Uterus (tissue), 3 donors: ENCODE measurements at regions not wholly inside any gene's neighbourhood (a gene's known extent, or its start where the extent isn't known, plus 50 kb on each side); places are given as distances from the start of the nearest gene placed in this dataset.

Experiments
- DNase-seq, 2 donors: peaks; one replicate each; pipeline ENCODE4 v3.0.0-alpha.2; 2019 to 2020
- H3K27ac ChIP-seq, 2 donors: fragments of 200-600 bp; sonication (generic); 1 replicate in 1 of 2; 2 replicates in 1 of 2; pipeline ENCODE4 v1.5.1; 2016 to 2018
- H3K27me3 ChIP-seq, 2 donors: fragments of 200-600 bp; sonication (generic); one replicate each; pipeline ENCODE4 v1.5.1; 2018 to 2019; ENCODE audit warnings: control low read depth in 1 of 2
- H3K36me3 ChIP-seq, 2 donors: fragments of 200-600 bp; sonication (generic); one replicate each; pipeline ENCODE4 v1.5.1; 2019; ENCODE audit warnings: control low read depth in 1 of 2
- H3K4me1 ChIP-seq, 2 donors: fragments of 200-600 bp; sonication (generic); one replicate each; pipeline ENCODE4 v1.5.1; 2018 to 2019; ENCODE audit warnings: control low read depth in 1 of 2
- H3K4me3 ChIP-seq, 2 donors: fragments of 200-600 bp; sonication (generic); 1 replicate in 1 of 2; 2 replicates in 1 of 2; pipeline ENCODE4 v1.5.1; 2018 to 2019; ENCODE audit warnings: mild to moderate bottlenecking in 1 of 2
- H3K9me3 ChIP-seq, 2 donors: fragments of 200-600 bp; sonication (generic); one replicate each; pipeline ENCODE4 v1.5.1; 2019; ENCODE audit warnings: control low read depth in 1 of 2
- POLR2A ChIP-seq, 2 donors: fragments of 450-650 bp; IDR thresholded peaks; one replicate each; pipeline ENCODE4 v1.6.1; 2016; ENCODE audit warnings: antibody characterized with exemption in 2 of 2, mild to moderate bottlenecking in 1 of 2, moderate library complexity in 1 of 2
- intact Hi-C: fragments of 100-400 bp; cut with DNase I; formaldehyde crosslinking; loops from one replicate; pipeline ENCODE4 v1.15.1; 2023; ENCODE audit warnings: low total_unique reads
- TF ChIP-seq, protein P1 (sequence below), 4 experiments: fragments of 200-600 bp in 2 of 4; fragments of 450-650 bp in 2 of 4; sonication (generic) in 2 of 4; IDR thresholded peaks; one replicate each; pipeline ENCODE4 v1.5.1; 2016 to 2019; ENCODE audit warnings: antibody characterized with exemption in 4 of 4, mild to moderate bottlenecking in 2 of 4, moderate library complexity in 1 of 4
- donor health status: DM: yes; HTN: yes; CAD: no.

DNA sequence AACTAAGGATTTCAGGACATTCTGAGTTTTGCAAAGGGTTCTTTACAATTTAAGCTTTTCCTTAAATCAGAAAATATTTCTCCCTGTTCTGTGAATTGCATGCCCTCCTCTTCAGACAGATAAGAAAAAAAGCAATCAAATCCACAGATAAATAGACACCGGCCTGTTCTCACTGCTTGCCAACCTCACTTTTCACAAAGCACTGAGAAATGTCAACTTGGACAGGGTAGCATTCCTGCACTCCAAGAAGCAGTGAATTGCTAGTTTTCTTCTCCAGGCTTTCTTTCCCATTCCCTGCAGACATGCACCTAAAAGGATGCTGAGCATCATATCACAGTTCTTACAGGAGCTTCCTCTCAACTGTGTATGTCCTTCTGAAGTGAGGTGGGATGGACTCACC lies 226.0 kb downstream of the CHRM3 start:
- no peaks in the 10 kb centered on the region for H3K36me3 ChIP-seq
- no peak for TF ChIP-seq POLR2A (IDR thresholded peaks at IDR 0.05)
- TF ChIP-seq, protein P1, sequence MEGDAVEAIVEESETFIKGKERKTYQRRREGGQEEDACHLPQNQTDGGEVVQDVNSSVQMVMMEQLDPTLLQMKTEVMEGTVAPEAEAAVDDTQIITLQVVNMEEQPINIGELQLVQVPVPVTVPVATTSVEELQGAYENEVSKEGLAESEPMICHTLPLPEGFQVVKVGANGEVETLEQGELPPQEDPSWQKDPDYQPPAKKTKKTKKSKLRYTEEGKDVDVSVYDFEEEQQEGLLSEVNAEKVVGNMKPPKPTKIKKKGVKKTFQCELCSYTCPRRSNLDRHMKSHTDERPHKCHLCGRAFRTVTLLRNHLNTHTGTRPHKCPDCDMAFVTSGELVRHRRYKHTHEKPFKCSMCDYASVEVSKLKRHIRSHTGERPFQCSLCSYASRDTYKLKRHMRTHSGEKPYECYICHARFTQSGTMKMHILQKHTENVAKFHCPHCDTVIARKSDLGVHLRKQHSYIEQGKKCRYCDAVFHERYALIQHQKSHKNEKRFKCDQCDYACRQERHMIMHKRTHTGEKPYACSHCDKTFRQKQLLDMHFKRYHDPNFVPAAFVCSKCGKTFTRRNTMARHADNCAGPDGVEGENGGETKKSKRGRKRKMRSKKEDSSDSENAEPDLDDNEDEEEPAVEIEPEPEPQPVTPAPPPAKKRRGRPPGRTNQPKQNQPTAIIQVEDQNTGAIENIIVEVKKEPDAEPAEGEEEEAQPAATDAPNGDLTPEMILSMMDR (IDR thresholded peaks at IDR 0.05) = no peak
- no peak overlapping the region for H3K4me3 ChIP-seq
- intact Hi-C loops = no loop called here
- H3K27ac ChIP-seq = no peak overlapping the region
- H3K27me3 ChIP-seq = no peaks in the 10 kb centered on the region
- no peaks in the 10 kb centered on the region for H3K4me1 ChIP-seq
- DNase-seq = no peak
- no peaks in the 10 kb centered on the region for H3K9me3 ChIP-seq

DNA sequence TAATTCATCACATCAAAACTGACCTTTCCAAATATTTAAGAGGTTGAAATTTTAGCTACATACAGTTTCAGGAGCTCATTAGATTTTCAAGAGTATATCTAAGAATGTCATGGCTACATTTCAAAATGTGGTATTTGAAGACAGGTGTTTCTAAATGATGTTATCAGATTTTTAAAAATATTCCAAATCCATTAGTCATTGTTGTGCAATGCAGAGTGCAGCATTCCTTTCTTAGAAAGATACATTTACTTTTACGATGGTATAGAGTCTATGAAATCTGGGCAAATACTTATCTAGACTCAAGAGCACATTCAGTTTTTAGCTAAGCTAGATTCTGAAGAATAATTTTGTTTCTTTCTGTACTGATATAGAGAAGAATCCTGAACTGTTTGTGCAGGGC lies 230.3 kb downstream of the CHRM3 start:
- no peak overlapping the region for H3K27ac ChIP-seq
- H3K4me3 ChIP-seq = no peak overlapping the region
- no peaks in the 10 kb centered on the region for H3K36me3 ChIP-seq
- DNase-seq = no peak
- TF ChIP-seq, protein P1 (IDR thresholded peaks at IDR 0.05) = no peak
- no peak for TF ChIP-seq POLR2A (IDR thresholded peaks at IDR 0.05)
- intact Hi-C loops = no loop called here
- no peaks in the 10 kb centered on the region for H3K27me3 ChIP-seq
- H3K4me1 ChIP-seq = no peaks in the 10 kb centered on the region
- H3K9me3 ChIP-seq = no peaks in the 10 kb centered on the region

DNA sequence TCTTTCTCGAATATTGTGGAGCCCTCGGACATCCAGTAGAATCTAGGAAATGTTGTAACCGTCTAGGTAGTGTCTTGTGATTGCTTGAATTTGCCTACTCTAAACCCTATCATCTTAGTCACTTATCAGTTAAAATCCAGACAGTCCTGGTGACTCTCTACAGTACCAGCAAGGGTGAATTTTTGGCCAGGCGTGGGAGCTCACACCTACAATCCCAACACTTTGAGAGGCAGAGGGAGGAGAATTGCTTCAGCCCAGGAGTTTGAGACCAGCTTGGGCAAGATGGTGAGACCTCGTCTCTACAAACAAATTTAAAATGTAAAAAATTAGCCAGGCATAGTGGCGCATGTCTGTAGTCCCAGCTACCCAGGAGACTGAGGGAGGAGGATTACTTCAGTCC lies 230.9 kb downstream of the CHRM3 start:
- Histone ChIP-seq H3K9me3 (no peaks in the 10 kb centered on the region), H3K4me3 (no peak overlapping the region), H3K27ac (no peak overlapping the region), H3K36me3 (no peaks in the 10 kb centered on the region), H3K27me3 (no peaks in the 10 kb centered on the region), H3K4me1 (no peaks in the 10 kb centered on the region)
- no peak for DNase-seq
- TF ChIP-seq POLR2A (IDR thresholded peaks at IDR 0.05) = no peak
- TF ChIP-seq, protein P1 (IDR thresholded peaks at IDR 0.05) = no peak
- intact Hi-C loops = no loop called here

DNA sequence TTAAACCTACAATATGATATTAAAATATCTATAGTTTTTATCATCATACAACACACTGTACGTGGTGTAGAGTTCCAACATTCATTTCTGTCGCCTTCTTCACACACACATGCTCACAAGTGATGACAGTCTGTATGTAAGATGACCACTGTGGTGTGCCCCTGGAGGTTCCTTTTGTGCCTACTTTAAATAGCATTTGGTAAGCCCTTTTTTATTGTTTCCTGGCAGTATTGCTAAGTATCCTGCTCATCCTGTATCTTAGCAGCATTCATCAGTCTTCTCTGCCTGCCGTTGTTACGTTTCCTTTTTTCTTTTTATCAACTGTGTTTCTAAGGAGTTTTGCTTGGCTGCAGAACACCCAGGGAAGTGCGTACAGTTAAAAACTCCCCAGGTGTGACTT lies 231.4 kb downstream of the CHRM3 start:
- intact Hi-C loops = no loop called here
- no peaks in the 10 kb centered on the region for H3K27me3 ChIP-seq

DNA sequence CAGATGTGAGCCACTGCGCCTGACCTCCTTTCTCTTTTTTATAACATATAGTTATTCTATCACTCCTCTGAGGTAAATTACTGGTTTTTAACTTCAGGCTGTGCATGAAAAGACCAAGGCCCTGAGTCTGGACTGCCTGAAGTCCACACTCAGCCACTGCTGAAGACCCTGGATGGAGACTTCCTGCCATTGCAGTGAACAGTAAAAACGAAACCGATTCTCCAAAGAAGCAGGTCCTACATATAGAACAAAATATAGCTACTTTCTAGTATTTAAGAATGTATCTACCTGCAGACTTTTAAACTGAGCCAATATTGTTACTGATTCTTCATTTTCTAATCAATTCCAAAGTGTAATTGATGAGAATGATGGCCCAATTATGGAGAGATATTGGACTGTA lies 232.8 kb downstream of the CHRM3 start:
- intact Hi-C loops = no loop called here
- TF ChIP-seq, protein P1 (IDR thresholded peaks at IDR 0.05) = no peak
- TF ChIP-seq POLR2A (IDR thresholded peaks at IDR 0.05) = no peak

More for the DNA sequence above, 231.4 kb downstream of the CHRM3 start:
- Histone ChIP-seq H3K36me3 (no peaks in the 10 kb centered on the region), H3K4me3 (no peak overlapping the region), H3K9me3 (no peaks in the 10 kb centered on the region), H3K27ac (no peak overlapping the region), H3K4me1 (no peaks in the 10 kb centered on the region)
- no peak for DNase-seq
- TF ChIP-seq, protein P1 (IDR thresholded peaks at IDR 0.05) = no peak
- no peak for TF ChIP-seq POLR2A (IDR thresholded peaks at IDR 0.05)

More for the DNA sequence above, 232.8 kb downstream of the CHRM3 start:
- H3K27ac ChIP-seq = no peak overlapping the region
- no peaks in the 10 kb centered on the region for H3K4me1 ChIP-seq
- no peak for DNase-seq
- H3K9me3 ChIP-seq = no peaks in the 10 kb centered on the region
- H3K36me3 ChIP-seq = no peaks in the 10 kb centered on the region
- H3K27me3 ChIP-seq = no peaks in the 10 kb centered on the region
- no peak overlapping the region for H3K4me3 ChIP-seq
